Heart left ventricle (tissue), 13 donors: ENCODE measurements at regions not wholly inside any gene's neighbourhood (a gene's known extent, or its start where the extent isn't known, plus 50 kb on each side); places are given as distances from the start of the nearest gene placed in this dataset.

Experiments used
- POLR2A ChIP-seq, 2 donors: fragments of 450-650 bp; IDR thresholded peaks; one replicate each; pipeline ENCODE4 v1.6.1; 2017; ENCODE audit warnings: antibody characterized with exemption in 2 of 2, mild to moderate bottlenecking in 2 of 2, moderate library complexity in 2 of 2
- TF ChIP-seq, protein P1 (sequence below), 12 donors: fragments of 200-600 bp; sonication (generic) in 4 of 12; IDR thresholded peaks; one replicate each; pipeline versions ENCODE4 v1.5.0 to v1.8.0; 2018 to 2022; ENCODE audit warnings: antibody characterized with exemption in 12 of 12, mild to moderate bottlenecking in 5 of 12
- donor health status: ischemic (EF 13 %, LVEDD 7.1; RV severe dilation, severe dysfunction).
- donor health status: DM: no; HTN: yes; CAD: no.
- donor health status: DM: no; HTN: no; CAD: no.
- donor health status: ischemic (EF 25% LVEDD 6.9; RV normal size, moderate dysfunction).
- donor health status: ischemic (EF 25% LVEDD 5.7; RV mildly dilated, moderate dysfunction).
- donor health status: ischemic (EF 35%, LVEDD 5.7; RV mildly dilated, moderate dysfunction).
- donor health status: nonischemic (EF 11% LVEDD 7.7; RV severe dilation, severe dysfunction).
- donor health status: DM: yes; HTN: yes; CAD: no.
- donor health status: PGD.
- donor health status: ischemic (EF 29% LVEDD 5.4; RV normal size, mild dysfunction).
- donor health status: nonischemic (EF 23%, LVEDD 6.1; RV moderate dilation, normal function).

DNA sequence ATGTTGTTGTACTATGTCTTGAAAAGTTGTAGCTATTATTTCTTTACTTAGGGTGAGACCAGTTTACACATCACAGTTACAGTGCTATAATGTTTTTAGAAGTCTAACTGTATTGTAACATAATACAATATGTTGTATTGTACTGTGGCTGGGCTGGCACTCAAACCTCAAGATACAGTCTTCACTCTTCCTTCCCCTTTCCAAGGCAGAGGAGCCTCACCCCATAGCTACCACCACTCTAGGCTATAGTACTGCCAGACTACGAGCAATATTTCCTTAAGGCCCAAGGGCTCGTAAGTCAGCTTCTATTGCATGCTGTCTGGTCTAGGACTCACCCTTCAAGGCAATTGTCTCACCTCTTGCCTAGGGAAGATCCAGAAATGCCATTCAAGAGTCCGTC lies 597.7 kb downstream of the OTOL1 start:
- TF ChIP-seq, protein P1, sequence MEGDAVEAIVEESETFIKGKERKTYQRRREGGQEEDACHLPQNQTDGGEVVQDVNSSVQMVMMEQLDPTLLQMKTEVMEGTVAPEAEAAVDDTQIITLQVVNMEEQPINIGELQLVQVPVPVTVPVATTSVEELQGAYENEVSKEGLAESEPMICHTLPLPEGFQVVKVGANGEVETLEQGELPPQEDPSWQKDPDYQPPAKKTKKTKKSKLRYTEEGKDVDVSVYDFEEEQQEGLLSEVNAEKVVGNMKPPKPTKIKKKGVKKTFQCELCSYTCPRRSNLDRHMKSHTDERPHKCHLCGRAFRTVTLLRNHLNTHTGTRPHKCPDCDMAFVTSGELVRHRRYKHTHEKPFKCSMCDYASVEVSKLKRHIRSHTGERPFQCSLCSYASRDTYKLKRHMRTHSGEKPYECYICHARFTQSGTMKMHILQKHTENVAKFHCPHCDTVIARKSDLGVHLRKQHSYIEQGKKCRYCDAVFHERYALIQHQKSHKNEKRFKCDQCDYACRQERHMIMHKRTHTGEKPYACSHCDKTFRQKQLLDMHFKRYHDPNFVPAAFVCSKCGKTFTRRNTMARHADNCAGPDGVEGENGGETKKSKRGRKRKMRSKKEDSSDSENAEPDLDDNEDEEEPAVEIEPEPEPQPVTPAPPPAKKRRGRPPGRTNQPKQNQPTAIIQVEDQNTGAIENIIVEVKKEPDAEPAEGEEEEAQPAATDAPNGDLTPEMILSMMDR (IDR thresholded peaks at IDR 0.05), result no peak
- TF ChIP-seq POLR2A (IDR thresholded peaks at IDR 0.05), result no peak
